ENCODE measurements at regions not wholly inside any gene's neighbourhood (a gene's known extent, or its start where the extent isn't known, plus 50 kb on each side); places are given as distances from the start of the nearest gene placed in this dataset.

DNA sequence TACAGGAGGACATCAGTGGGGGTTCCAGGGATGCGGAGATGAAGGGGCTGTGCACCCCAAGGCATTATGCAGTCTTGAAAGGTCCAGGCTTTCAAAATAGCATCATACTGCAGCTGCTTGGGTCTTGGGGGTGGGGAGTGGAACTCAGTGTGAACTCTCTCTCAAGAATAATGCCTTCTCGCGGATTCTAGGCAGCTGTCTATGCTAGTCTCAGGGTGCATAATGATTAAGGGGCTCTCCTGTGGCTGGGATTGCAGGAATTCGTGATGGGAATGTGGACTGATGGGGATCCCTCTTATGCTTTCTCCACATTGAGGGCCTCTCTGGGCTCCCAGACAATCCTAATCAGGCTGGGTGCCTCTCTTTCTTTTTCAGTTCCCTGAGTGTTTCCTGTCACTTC is 172.2 kb upstream of the ARHGAP24 start:
- TF ChIP-seq, protein P1, sequence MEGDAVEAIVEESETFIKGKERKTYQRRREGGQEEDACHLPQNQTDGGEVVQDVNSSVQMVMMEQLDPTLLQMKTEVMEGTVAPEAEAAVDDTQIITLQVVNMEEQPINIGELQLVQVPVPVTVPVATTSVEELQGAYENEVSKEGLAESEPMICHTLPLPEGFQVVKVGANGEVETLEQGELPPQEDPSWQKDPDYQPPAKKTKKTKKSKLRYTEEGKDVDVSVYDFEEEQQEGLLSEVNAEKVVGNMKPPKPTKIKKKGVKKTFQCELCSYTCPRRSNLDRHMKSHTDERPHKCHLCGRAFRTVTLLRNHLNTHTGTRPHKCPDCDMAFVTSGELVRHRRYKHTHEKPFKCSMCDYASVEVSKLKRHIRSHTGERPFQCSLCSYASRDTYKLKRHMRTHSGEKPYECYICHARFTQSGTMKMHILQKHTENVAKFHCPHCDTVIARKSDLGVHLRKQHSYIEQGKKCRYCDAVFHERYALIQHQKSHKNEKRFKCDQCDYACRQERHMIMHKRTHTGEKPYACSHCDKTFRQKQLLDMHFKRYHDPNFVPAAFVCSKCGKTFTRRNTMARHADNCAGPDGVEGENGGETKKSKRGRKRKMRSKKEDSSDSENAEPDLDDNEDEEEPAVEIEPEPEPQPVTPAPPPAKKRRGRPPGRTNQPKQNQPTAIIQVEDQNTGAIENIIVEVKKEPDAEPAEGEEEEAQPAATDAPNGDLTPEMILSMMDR (IDR thresholded peaks at IDR 0.05 in 4 of 5, conservative IDR thresholded peaks at IDR 0.05 in 1 of 5) = no peak
- no peak for TF ChIP-seq POLR2A (IDR thresholded peaks at IDR 0.05)
